ENCODE measurements at regions not wholly inside any gene's neighbourhood (a gene's known extent, or its start where the extent isn't known, plus 50 kb on each side); places are given as distances from the start of the nearest gene placed in this dataset.

DNA sequence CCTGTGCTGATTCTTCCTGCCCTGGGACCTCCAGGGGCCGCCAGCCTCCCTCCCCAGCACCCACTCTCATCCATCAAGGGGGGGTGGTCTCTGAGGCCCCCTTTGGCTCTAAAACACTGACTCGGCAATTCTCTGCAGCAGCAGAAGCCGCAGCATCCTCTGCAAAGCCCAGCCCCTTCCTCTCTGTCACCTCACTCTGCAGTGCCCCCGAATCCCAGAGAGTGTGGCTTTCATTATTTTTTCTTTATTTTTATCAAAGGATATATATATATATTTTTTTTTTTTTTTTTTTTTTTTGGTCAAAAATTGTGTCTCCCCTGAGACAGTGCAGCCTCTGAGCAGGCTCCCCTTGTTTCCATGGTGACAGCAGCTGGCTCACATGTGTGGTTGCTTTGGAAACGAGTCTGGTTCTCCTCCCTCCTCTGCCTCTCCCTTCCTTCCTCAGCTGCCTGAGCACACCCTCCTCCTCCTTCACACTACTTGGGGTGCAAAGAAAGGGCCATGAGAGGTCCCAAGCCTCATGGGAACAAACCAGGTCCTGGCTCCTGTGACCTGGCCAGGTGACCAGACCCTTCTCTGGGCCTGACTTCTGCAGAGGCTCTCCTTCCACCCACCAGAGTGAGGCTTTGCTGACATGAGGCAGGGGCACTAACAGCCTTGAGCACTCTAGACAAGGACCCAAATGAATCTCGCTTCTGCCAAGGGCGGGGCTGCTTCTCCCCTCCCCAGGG, 100.5 kb downstream of the LRRC74A start:
- no peak for DNase-seq (ENCODE audit: low read depth)

DNA sequence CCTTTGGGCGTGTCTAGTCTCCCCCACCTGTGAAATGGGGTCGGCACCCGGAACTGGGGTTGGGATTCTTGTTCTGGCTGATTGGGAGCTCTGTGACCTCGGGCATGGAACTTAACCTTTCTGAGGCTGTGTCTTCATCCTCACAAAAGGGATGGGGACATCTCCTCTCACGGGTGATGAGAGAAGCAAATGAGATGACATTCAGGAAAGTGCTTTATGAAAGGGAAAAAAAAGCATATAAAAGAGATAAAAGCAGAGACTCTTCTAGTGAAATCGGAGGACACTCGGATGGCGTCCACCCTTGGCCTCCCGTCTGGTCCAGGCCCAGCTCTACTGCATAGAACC, 98.9 kb downstream of the LRRC74A start:
- no peak for DNase-seq (ENCODE audit: low read depth)

DNA sequence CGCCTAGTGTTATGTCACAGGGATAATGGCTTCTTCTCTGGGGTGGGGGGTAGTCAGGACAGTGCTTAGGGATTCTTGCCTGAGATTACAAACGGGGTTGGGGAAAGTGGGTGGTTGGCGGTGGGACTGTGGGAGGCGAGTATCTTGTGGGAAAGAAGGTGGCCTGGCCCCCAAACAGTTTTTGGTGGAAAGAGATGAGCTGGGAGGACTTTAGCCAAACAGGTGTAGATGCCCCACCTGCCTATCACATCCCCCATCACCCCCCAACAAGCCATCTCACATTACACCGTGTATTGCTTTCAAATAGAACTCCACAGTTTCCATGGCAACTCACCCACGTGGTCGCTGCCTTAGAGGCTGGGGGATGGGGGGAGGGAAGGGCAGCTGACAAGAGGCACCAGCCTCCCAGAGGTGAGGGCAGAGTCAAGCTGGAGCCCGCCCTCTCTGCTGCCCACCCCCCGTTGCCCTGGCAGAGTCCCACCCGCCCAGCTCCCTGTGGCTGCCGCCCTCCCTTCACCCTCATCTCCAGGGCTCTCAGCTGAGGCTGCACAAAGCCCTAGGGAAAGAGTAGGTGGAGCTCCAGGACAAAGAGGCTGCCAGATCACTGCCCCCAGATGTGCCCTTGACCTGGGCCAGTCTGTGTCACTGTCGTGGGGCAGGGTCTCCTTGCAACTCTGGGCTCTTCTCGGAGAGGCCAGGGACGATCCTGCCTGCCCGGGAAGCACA, 98.3 kb downstream of the LRRC74A start:
- DNase-seq (ENCODE audit: low read depth), result no peak

DNA sequence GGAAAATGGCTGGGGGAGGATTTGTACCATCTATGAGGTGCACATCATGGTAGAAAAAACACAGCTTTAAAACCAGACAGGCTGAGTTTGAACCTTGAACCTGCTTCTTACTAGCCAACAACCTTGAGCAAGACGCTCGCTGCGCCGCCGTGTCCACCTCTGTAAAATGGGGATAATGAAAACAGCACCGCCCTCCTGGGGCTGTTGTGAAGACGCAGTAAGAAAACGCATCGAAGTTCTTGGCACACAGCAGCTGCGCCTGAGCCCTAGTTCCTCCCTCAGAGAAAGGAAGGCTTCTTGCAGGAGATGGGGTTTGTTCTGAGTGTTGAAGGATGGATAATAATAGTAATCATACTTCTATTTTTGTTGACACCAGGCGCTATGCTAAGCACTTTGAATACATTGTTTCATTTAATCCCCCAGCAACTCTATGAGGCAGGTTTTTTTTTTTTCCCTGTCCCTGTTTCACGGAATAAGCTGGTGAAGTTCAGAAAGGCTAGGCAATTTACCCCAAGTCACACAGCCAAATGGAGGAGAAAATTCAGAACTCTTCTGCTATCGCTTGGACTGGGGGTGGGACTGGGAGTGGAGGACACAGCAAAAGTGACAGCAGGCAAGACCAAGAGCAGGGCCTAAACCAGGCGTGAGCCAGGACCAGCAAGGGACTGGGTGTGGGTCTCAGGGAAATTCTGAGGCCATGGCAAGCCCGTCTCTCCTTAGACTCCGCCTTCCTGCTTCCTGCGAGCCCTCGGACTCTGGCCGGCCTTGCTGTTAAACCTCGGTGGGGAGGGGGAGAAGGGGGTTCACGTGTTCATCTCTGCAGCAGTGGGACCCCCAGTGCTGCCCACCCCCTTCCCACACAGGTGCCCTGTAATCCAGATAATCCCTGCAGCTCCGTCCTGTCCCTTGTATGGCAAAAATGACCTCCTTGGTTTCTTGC, 97.5 kb downstream of the LRRC74A start:
- DNase-seq (ENCODE audit: low read depth), result no peak

DNA sequence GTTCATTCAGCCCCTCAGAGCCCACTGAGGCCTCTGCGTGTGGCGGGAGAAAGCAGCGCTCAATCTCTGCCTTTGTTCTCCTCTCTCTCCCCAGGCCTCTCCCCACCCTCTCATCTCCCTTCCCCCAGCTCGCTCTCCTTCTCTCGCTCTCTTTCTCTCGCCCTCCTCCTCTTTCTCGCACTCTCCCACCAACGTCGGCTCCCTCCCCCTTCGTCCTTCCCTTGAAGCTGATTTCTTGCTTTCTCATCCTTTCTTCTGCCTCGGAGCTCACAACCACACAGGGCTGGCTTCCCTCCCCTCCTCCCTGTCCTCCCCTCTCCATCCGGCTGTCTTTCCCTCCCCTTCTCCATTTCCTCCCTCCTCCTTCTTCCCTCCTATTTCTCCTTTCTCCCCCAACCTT, 96.4 kb downstream of the LRRC74A start:
- DNase-seq (ENCODE audit: low read depth), result no peak

DNA sequence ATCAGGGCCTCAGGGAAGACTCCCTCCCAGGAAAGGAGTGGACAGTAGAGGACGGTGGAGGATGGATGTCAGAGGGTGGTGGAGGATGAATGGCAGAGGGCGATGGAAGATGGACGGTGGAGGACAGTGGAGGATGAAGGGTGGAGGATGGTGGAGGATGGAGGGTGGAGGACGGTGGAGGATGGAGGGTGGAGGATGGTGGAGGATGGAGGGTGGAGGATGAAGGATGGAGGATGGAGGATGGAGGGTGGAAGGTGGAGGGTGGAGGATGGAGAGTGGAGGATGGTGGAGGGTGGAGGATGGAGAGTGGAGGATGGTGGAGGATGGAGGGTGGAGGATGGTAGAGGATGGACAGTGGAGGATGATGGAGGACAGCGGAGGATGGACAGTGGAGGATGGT, 95.9 kb downstream of the LRRC74A start:
- no peak for DNase-seq (ENCODE audit: low read depth)

DNA sequence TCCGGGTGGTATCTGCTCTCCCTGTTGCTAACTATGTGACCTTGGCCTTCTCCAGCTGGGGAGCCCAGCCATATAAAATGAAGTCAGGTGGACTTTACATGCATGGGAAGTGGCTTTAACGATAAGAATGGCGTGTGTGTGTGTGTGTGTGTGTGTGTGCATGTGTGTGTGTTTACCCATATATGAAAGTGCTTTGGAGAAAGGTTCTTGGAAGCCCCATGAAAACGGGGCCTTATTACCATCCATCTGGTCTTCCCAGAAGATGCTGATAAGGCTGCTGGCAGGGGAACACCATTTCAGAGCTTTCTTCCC, 94.8 kb downstream of the LRRC74A start:
- DNase-seq (ENCODE audit: low read depth), result no peak

DNA sequence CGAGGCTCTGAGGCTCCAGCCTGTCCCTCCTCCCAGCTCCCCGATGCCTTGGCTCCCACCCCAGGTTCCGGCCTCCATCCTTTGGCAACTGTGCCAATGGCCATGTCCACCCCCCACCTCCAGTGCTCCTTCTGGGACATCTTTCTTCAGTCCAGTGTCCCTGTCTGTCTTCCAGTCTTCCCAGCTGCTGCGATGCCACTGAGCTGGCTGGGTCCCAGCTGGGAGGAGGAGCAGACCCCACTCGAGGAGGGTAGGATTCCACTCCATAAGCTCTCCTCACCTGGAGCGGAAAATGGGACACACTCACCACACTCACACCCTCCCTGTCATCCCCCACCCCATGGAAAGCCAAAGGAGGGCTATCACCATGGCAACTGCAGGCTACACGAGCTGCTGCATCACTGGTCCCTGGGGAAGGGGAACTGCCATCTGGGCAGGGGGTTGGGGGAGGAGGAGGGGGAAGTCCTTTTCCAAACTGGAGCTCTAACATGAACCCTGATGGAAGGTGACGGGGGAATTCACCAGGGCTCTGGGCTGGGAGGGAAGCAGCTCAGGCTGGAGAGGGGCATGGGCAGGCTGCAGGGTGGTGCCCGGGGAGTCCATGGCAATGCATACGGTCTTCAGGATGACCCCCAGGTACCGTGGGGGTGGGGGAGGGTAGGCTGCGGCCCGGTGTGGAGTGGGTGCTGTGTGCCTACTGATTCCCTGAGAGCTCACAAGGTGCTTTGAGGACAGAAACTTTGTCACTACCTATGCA, 94.3 kb downstream of the LRRC74A start:
- DNase-seq (ENCODE audit: low read depth), result no peak

DNA sequence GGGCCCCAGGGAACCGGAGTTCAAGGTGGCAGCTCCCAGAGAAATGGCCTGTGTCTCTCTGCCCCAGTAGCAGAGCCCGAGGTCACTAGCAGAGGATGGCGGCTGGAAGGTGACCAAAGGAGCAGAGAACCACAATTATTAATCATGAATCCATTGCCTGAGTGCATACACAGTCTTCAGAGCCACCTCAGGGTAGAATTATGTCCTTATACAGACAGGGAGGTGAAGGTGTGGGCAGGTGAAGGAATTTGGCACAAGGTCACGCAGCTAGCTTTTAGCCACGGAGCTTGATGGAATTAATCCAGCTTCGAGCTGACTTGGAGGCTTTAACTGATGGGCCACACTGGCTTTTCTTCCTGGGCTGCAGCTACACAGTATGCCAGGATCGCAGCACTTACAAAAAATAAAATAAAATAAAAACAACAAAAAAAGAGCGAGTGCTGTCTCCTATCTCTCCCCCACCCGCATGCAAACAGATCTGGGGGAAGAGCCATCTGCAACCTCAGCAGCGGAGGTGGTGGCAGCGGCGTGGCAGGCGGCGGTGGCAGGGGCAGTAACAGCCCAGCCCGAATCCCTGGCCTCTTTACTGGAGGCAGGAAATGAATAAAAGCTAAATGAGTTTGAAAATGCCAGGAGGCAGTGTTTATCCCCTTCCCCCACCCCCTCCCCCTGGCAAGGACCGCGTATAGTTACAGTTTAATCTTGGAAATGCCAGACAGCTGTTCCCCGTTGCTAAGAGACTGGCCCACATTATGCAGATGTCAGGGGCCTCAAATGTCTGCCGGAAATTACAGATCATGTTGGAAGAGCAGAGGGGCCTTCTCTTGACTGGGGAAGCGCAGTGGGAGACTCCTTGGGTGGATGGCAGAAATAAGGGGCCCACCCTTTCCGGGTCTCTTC, 93.5 kb downstream of the LRRC74A start:
- DNase-seq (ENCODE audit: low read depth), result peak; percentile 88

Measured in forelimb muscle (tissue), 1 donor.